22Rv1 (cell line): ENCODE measurements at regions not wholly inside any gene's neighbourhood (a gene's known extent, or its start where the extent isn't known, plus 50 kb on each side); places are given as distances from the start of the nearest gene placed in this dataset.

Source experiments
- H3K27ac ChIP-seq: fragments of 450-650 bp; 2 replicates; pipeline ENCODE4 v1.5.1; 2017
- CTCF ChIP-seq: fragments of 450-650 bp; IDR thresholded peaks from 2 replicates; pipeline ENCODE4 v1.5.1; 2017; ENCODE audit warnings: mild to moderate bottlenecking
- ZFX ChIP-seq: fragments of 450-650 bp; IDR thresholded peaks from 2 replicates; pipeline ENCODE4 v1.6.1; 2017; ENCODE audit warnings: antibody characterized with exemption, borderline replicate concordance

- no peak overlapping the region for H3K27ac ChIP-seq
- TF ChIP-seq ZFX (no peak), CTCF (no peak)
These were observed 261.6 kb downstream of the SLITRK1 start for GRCh38 chr13:83620530-83621220.

- no peak for TF ChIP-seq ZFX
- H3K27ac ChIP-seq: no peak overlapping the region
These were observed 263.3 kb downstream of the SLITRK1 start for GRCh38 chr13:83618966-83619365.

GRCh38 chr13:83613524-83613923 lies 268.8 kb downstream of the SLITRK1 start:
- TF ChIP-seq ZFX (no peak), CTCF (no peak)
- no peak overlapping the region for H3K27ac ChIP-seq

- TF ChIP-seq CTCF (no peak), ZFX (no peak)
- H3K27ac ChIP-seq: no peak overlapping the region
These were observed 280.7 kb downstream of the SLITRK1 start for GRCh38 chr13:83601539-83601938.

- H3K27ac ChIP-seq: no peak overlapping the region
- TF ChIP-seq ZFX (no peak), CTCF (no peak)
These were observed 290.2 kb downstream of the SLITRK1 start for GRCh38 chr13:83592095-83592494.

- TF ChIP-seq ZFX: no peak
- no peak for TF ChIP-seq CTCF
- no peak overlapping the region for H3K27ac ChIP-seq
These were observed 292.5 kb downstream of the SLITRK1 start for GRCh38 chr13:83589814-83590213.

- no peak overlapping the region for H3K27ac ChIP-seq
- no peak for TF ChIP-seq CTCF
- TF ChIP-seq ZFX: no peak
These were observed 305.1 kb downstream of the SLITRK1 start for GRCh38 chr13:83577183-83577582.

GRCh38 chr13:83568019-83568418 lies 314.3 kb downstream of the SLITRK1 start:
- TF ChIP-seq ZFX: no peak
- TF ChIP-seq CTCF: no peak

More at GRCh38 chr13:83568019-83568418, 314.3 kb downstream of the SLITRK1 start:
- H3K27ac ChIP-seq: no peak overlapping the region
